HG02763 (cell line): ENCODE measurements at regions not wholly inside any gene's neighbourhood (a gene's known extent, or its start where the extent isn't known, plus 50 kb on each side); places are given as distances from the start of the nearest gene placed in this dataset.
"Not testable (repeated sequence)": the region's sequence is repeated elsewhere in the genome, so short reads cannot be mapped to it uniquely, and the experiment has no call there.

ENCODE experiments used
- ATAC-seq: cut with Tn5 transposase; IDR thresholded peaks from one replicate; pipeline ENCODE4 v1.9.1; 2021; ENCODE audit warnings: mild to moderate bottlenecking, moderate library complexity; ENCODE audit not compliant: unreplicated experiment

DNA sequence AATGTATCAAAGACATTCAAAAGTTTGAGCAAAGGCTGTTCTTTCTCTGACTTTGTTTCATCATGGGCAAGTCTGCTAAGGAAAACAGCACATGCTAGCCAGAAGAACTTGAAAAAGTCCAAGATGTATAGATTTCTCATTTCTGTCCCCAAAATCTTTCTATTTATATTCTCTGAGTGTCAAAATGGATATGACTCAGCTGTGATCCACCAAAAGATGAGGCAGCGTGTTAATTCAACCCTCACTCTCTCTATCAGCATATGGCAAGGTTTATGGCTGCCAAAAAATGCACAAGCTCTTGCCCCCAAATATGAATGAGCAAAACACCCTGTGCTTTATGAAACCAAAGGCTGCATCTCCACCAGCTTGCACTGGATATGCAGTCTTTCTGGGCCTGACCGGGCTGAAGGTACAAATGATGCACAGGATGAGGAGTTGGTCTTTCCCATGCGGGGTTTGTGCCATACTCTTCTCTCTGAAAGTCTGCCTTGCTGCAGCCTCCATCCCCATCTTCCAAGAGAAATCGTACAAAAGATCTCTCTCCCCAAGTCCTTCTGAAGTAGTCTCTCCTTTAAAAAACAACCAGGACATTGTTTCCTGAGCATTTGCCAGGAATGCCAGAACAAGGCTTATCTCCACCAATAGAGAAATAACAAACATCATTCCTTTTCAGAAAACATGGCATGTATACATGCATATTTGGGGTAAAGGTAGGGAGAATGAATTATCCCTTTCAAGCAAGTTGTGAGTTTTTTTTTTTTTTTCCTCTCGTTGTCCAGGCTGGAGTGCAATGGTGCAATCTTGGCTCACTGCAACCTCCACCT is 203.4 kb downstream of the TMX1 start:
- no peak for ATAC-seq

DNA sequence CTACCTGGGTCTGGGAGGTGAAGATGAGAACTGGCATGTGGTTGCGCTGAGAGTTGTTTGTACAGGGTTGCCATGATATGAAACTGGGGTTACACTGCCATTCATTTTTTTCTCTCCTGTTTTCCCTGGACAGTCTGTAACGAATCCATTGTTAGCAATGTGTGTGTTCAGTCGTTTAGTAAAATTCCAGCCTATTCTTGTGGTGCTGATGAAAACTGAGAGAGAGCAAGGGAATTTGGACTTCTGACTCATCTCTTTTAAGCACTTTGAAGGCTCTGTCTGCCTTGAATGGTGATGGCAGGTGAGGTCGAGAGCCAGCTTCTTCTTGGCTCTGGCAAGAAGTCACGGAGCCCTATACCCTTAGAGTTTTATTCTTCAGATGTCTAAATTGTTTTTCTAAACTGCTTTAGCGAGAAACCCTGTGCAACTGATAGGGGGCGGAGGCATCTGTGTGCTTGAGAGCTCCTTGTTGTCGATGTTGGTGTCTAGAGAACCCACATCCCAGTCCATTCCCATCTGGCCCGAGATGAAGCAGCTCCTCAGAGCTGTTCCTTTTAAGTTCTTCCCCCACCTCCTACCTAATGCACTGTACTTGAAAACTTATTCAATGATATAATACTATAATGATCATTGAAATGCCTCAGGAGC is 204.4 kb downstream of the TMX1 start:
- ATAC-seq: no peak

DNA sequence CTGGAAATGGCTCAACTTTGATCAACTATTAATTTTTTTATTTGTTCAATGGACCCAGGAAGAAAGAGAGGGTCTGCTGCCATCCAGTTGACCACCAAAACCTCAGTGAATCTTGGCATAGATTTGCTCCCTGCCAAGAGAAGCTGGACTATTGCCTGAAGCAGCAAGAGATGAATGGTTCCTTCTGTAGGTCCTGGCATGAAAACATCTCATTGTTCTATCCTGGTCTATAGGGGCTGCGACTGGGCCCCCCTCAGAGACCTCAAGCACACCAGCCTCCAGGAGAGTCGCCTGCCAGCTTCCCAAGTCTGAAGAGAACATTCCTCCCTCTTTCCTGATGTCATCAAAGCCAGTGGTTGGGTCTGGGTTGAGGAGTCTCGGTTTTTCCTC is 204.9 kb downstream of the TMX1 start:
- no peak for ATAC-seq

DNA sequence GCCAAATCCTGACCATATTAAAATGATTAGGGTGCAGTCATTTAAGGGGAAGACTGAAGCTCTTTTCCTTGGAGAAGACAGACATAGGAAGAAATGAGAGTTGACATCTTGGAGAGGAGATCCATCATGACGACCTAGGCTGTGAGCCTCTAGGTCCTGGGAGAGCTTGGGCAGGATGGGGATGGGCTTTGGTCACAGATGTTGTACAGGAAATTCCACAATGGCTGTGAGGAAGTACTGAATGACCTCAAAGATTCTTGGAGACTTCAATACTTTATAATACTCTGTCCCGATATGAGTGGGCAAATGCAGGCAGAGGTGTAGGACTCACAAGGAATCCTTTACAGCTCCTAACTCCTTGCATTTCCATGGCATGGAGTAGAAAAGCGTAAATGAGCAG is 204.9 kb upstream of the FRMD6 start:
- no peak for ATAC-seq

DNA sequence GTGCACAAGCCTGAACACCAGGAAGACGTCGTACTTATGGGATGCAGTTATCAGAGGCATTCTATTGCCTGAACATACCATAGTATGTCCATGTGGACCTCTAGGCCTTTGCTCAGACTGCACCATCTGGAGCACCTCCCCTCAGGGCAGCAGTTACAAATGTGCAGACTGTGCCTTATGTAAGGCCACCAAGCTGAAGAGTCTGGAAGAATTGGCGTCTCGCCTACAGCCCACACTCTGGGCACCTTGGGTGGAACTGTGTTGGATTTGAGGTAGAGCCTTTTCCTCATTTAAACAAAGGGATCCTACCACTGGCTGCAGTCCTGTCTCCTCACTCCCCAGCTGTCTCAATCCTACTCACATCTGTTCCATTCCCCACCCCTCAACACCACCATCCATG is 204.3 kb upstream of the FRMD6 start:
- no peak for ATAC-seq

DNA sequence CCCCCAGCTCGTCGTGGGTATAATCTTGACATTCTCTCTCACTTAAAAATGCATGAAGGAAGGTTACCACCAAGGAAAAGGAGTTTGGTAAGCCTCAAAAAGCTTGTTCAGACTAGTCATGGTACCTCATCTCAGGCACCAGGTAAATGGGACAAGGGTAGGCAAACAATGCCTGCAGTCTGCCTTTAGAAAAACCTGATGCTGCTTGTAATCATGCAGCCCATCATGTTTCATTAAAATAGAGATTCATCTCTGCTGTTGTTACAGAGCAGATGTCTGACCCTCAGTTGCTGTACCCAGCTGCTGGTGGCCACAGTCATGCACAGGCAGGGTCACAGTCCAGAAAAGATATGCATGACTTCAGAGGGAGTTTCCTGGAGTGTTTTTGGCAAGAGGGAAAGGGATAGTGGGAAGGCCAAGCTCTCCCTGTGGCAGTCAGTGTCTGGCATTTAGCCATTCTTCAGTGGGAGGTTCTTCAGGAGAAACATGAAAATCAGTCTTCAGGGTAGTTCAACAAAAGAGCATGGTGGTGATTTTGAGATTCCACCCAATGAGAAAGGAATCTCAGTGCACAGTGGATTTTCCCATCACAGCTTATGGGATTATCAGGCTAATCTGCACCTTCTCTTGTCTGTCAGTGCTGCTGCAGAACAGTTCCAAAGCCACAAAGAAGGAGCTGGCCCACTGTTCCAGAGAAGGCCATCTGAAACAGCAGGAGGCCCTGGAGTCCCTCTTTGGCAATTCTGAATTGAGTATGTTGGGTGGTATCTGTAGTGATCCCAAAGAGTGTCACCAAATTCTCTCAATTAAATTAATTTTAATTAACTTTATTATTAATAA is 202.7 kb upstream of the FRMD6 start:
- ATAC-seq: no peak

DNA sequence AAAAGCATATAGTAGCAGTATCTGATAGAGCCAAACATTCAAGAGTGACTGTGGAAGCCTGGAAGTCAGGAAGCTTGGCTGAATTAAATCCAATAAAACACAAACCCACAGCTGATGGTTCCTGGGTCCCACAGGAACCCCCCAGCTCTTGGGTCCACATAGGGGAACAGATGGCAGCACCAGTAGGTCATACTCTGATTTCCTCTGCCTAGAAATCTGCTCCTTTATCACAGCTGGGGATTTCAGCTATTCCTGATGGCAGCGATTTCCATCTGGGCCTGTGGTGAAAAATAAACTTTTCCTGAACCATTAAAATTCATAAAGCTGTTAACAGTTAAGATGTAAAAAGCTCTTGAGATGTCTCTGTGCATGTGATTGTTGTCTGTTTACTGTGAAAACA is 202.0 kb upstream of the FRMD6 start:
- ATAC-seq: no peak

DNA sequence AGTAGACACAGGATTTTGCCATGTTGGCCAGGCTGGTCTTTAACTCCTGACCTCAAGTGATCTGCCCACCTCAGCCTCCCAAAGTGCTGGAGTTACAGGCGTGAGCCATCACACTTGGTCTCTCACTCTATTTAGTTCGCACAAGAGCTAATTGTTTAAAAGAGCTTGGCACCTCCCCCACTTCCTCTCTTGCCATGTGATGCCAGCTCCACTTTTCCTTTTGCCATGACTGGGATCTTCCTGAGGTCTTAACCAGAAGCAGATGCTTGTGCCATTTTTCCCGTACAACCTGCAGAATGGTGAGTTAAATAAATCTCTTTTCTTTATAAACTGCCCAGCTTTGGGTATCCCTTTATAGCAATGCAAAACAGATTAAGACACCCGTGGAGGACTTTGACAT is 200.1 kb upstream of the FRMD6 start:
- ATAC-seq: no peak

DNA sequence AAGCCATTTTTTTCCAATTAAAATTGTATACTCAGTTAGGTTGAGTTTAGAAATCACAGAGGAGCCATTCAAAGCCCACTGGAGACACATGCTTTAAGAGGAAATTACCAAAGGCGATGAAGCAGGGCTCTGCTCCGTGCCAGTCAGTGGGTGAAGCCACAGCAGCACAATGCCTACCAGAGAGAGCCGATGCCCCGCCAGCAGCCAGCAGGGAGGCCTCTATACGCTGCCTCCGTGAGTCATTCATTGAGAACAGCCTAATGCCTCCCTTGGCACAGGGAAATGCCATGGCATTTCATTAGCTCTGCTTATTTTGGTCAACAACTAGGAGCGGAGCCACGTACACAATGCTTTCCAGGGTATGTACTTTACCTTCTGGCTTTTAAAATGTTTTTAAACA is 197.8 kb upstream of the FRMD6 start:
- no peak for ATAC-seq

DNA sequence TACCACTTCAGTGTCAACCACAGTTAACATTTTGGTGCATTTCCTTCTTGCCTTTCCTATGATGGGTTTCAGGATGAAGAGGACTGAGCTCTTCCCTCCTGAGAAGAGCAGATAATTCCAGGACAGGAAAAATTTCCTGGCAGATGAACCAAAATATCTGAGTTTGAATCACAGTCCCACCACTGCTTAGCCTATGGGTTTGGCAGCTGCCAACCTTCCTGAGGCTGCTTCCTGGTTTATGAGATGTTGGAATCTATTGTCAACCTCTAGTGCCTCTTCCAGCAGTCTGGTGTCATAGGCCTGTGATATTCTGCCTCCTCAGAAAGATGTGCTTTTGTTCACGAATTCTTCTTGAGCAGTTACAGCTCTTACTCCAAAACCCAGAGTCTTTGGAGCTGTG is 197.4 kb upstream of the FRMD6 start:
- ATAC-seq: no peak

DNA sequence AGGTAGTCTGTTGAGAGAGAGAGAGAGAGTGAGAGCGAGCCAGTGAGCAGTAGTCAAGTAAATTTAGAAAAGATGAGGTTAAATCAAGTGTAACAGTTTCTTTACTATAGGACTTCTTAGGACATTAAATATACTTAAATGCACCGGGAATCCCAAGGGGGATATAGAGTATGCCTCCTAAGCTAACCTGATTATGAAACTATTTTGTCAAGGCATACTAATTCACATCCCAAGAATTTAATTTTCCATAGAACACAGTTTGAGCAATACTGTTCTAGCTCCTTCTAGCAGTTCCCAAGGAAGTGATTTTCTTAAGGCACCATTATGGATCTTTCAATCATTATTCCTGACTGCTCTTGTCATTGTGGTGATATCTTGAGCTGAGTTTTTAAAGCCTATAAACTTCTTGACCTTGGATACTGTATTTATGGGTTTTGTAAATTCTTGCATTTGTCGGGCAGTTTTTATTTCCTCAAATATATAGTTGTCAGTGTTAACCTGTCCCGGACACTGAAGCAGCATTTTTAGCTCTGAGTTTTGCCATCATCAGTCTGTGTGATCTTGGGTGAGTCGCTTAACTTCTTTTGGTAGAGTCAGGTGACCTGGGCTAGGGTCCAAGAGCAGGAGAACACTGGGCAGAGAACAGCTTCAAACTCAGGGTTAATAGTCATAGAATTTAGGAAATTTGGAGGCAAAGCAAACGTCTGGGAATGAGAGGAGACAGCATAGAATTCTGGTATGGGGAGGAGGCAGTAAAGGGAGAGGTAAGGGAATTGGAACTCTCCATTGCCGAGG is 196.5 kb upstream of the FRMD6 start:
- ATAC-seq: no peak

DNA sequence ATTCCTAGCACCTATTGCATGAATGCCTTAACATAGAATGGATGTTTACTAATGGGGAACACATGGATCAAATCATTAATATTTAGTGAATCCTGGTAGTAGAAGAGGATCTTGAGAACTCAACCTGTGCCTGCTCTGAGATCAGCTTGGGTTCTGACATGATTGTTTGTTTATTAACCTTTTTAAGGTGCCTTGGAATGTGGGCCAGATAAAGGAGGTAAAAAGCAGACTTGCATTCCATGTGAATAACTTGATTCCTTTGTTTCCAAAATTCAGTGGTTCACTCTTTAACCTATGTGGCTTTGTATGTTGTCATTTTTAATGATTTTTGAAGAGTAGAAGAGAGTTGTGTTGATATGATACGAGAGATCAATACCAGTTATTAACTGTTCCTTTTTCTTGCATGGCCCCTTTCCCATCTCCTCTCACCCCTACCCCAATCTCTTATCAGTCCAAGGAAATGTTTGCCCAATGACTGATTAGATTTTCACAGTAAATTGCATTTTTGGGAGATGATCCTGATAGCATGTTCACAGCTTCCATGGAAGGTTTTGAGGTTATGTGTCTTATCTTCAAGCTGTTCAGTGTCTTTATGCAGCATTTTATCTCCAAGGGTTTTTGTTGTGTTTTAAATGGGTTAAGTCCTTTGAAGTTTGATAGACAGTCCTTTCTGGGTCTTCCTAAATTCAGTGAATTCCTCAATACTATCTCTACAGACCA is 193.7 kb upstream of the FRMD6 start:
- ATAC-seq: no peak

DNA sequence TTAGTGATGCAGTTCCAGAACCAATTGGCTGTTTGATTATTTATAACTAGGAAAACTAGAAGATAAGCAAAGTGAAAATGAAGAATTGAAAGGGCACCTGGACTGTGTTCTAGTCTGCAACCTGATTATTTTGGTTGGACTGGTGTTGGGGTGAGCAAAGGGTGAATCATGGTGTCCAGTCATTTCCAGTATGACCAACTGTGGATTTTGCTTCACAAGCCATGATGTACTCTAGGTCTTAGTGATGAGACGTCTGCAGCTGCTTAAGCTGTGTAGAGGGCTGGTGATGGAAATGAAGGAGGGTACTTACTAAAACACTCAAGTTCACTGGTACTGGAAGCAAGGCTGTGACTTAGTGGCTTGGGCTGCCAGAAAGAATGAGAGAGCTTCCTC is 193.2 kb upstream of the FRMD6 start:
- no peak for ATAC-seq

DNA sequence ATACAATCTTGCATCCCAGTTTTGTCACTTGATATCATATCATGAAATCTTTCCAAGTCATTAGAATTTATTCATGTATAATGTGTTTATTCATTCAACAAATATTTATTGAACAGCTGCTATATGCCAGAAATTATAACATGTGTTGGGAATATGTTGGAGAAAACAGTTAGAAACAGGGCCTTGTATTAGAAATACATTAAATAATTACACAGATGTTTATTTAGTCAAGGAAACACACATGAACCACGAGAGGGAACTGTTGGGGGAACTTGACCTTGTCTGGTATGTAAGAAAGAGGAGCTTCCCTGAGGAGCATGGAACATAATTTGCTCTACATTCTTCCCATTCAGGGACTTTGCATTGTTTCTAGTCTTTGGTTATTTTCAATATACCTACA is 191.7 kb upstream of the FRMD6 start:
- ATAC-seq: no peak

DNA sequence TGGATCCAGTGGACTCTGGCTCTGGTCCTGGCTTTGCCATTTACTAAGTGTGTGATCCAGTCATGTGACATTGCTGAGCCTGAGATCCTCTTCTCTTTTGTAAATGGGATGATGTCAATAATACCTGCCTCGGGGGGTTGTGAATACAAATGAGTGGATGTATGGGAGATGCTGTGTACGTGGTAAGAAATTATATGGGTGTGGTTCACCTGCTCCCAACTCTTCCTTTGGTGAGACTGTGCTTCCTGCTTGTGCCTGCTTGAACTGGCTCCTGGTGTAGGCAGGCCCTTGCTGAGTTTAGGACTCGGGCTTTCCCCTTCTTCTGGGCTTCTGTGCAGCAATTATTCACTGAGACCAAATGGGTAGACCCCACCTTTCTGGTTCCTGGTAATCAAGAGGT is 189.5 kb upstream of the FRMD6 start:
- no peak for ATAC-seq

DNA sequence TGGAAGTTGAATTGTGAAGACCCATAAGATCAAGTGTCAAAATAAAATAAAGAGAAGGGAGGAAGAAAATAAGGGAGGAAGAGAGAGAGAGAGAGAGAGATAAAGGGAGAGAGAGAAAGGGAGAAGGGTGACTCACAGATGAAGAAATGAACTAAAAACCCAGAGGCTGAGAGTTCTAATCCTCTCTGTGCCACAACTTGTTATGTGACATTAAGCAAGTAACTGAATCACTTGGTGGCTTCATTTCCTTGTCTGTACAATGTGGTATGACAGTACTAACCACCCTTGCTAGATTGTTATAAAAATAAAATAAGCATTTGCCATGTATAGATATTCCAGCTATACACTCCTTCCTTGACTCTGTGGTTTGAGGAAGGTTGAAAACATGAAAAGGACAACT is 189.0 kb upstream of the FRMD6 start:
- no peak for ATAC-seq

DNA sequence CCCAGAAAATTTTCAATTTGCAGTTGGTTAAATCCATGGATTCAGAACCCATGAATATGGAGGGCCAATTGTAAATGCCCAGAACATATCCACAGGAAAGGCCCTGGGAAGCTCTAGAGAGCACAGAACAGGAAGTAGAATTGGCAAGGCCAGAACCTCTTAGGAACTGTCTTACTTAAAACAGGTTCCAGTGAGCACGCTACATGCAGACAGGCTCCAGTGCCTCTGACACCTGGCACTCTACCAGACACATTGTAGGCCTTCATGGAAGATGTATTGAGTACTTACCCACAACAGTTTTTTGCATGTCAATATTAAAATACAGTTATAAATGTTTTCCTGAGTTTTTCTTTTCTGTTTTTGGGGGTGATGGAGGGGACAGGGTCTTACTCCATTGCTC is 188.2 kb upstream of the FRMD6 start:
- ATAC-seq: no peak

DNA sequence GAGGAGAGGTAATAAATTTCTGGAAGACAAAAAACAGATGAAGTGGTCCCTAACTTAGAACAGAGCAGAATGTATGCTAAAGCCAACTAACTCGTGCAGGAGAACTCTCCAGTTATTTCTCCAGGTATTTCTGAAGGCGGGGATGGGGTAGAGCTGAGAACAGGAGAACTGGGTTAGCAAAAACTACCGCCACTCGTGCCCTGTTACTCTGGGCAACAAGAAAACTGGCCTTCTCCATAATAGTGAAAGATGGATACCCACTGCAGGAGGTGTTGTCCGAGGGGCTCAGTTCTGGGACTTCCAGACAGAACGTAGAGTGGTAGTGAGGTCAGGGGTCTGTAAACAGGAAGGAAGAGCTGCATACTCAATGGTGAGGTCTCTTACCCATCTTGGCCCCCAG is 187.3 kb upstream of the FRMD6 start:
- no peak for ATAC-seq

DNA sequence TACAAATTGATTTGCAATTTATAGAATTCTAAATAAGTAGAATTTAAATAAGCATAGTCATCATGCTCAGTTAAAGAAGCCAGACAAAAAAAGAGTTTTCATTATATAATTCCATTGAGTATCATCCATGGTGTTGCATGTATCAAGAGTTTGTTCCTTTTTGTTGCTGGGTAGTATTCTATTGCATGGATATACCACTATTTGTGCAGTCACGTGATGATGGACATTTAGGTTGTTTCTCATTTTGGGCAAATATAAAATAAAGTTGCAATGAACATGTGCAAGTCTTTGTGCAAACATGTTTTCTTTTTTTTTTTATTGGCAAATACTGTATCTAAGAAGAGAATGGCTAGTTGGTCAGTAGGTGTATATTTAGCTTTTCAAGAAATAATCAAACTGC is 186.2 kb upstream of the FRMD6 start:
- no peak for ATAC-seq

DNA sequence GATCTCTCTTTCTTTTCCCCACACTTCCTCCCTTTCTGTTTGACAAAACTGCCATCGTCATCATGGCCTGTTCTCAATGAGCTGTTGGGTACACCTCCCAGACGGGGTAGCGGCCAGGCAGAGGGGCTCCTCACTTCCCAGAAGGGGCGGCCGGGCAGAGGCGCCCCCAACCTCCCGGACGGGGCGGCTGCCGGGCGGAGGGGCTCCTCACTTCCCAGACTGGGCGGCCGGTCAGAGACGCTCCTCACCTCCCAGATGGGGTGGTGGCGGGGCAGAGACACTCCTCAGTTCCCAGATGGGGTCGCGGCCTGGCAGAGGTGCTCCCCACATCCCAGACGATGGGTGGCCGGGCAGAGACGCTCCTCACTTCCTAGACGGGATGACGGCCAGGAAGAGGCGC is 184.3 kb upstream of the FRMD6 start:
- not testable (repeated sequence) for ATAC-seq
